ENCODE measurements at regions not wholly inside any gene's neighbourhood (a gene's known extent, or its start where the extent isn't known, plus 50 kb on each side); places are given as distances from the start of the nearest gene placed in this dataset.
A peak's percentile ranks its signal among the peaks of the same experiment; 100 is the strongest.
"Not testable (repeated sequence)": the region's sequence is repeated elsewhere in the genome, so short reads cannot be mapped to it uniquely, and the experiment has no call there.

- no peak for DNase-seq (ENCODE audit: extremely low spot score)
- POLR2A ChIA-PET = no interaction called here
- CTCF ChIA-PET = no interaction called here
- TF ChIP-seq CTCF (IDR thresholded peaks at IDR 0.05; ENCODE audit: control extremely low read depth, extremely low read depth, low read depth, missing control alignments) = no peak
Observed at GRCh38 chr1:182206626-182207239, 145.2 kb upstream of the ZNF648 start.

GRCh38 chr1:182205351-182206022 lies 144.0 kb upstream of the ZNF648 start:
- CTCF ChIA-PET = interaction anchor here (1.0 to 1.8 kb wide), 6 partner anchors 9 to 738 kb away, joined by 3 to 6 read pairs (median 4); no protein-coding TSS in a partner anchor
- POLR2A ChIA-PET = no interaction called here
- no peak for TF ChIP-seq CTCF (IDR thresholded peaks at IDR 0.05; ENCODE audit: control extremely low read depth, extremely low read depth, low read depth, missing control alignments)
- DNase-seq (ENCODE audit: extremely low spot score) = no peak

GRCh38 chr1:182203191-182203875 lies 141.8 kb upstream of the ZNF648 start:
- no peak for TF ChIP-seq CTCF (IDR thresholded peaks at IDR 0.05; ENCODE audit: control extremely low read depth, extremely low read depth, low read depth, missing control alignments)
- CTCF ChIA-PET = interaction anchor here (1.2 to 4.7 kb wide), 2 partner anchors 10 to 59 kb away, joined by 3 to 34 read pairs; no protein-coding TSS in a partner anchor
- no peak for DNase-seq (ENCODE audit: extremely low spot score)
- POLR2A ChIA-PET = no interaction called here

- POLR2A ChIA-PET; DNase-seq (ENCODE audit: extremely low spot score): not testable (repeated sequence)
- CTCF ChIA-PET = interaction anchor here (0.8 to 4.7 kb wide), 3 partner anchors 20 to 116 kb away, joined by 3 to 34 read pairs (median 3); no protein-coding TSS in a partner anchor
Observed at GRCh38 chr1:182201490-182201889, 140.0 kb upstream of the ZNF648 start.

GRCh38 chr1:182200025-182200812 lies 138.7 kb upstream of the ZNF648 start:
- no peak for DNase-seq (ENCODE audit: extremely low spot score)
- ChIA-PET CTCF (interaction anchor here (0.9 to 4.7 kb wide), 6 partner anchors 9 to 115 kb away, joined by 3 to 34 read pairs (median 4); no protein-coding TSS in a partner anchor), POLR2A (no interaction called here)
- TF ChIP-seq CTCF (IDR thresholded peaks at IDR 0.05; ENCODE audit: control extremely low read depth, extremely low read depth, low read depth, missing control alignments) = no peak

- peak; percentile 34 for TF ChIP-seq CTCF (IDR thresholded peaks at IDR 0.05; ENCODE audit: control extremely low read depth, extremely low read depth, low read depth, missing control alignments)
- POLR2A ChIA-PET = no interaction called here
- CTCF ChIA-PET = interaction anchor here (0.7 to 7.2 kb wide), 16 partner anchors 8 to 1038 kb away, joined by 3 to 102 read pairs (median 4); no protein-coding TSS in a partner anchor
- DNase-seq (ENCODE audit: extremely low spot score) = peak; percentile 17
Observed at GRCh38 chr1:182198006-182198605, 136.6 kb upstream of the ZNF648 start.

Measured in GM10248 (cell line).